ENCODE measurements at regions not wholly inside any gene's neighbourhood (a gene's known extent, or its start where the extent isn't known, plus 50 kb on each side); places are given as distances from the start of the nearest gene placed in this dataset.
"Not testable (repeated sequence)": the region's sequence is repeated elsewhere in the genome, so short reads cannot be mapped to it uniquely, and the experiment has no call there.

- Mint-ChIP-seq H3K27ac (no peak overlapping the region), H3K36me3 (no peaks in the 10 kb centered on the region), H3K27me3 (ENCODE audit: low read depth in 3 of 3) (peaks cover 0 to 5% (median 0%) of the 10 kb centered on the region in 3 donors), H3K4me1 (no peaks in the 10 kb centered on the region), H3K9me3 (peaks cover 0 to 4% (median 0%) of the 10 kb centered on the region in 7 donors), H3K4me3 (no peak overlapping the region)
- Histone ChIP-seq H3K36me3 (replicated peaks in 1 of 2; ENCODE audit: control insufficient read depth in 1 of 2, insufficient read depth in 2 of 2, low read length in 2 of 2) (no peaks in the 10 kb centered on the region), H3K4me3 (replicated peaks in 1 of 3; ENCODE audit: low read depth in 2 of 3, low read length in 3 of 3) (no peak overlapping the region), H3K4me2 (replicated peaks; ENCODE audit: extremely low read depth, low read length, poor library complexity, severe bottlenecking) (no peak overlapping the region), H3K9ac (ENCODE audit: insufficient read depth, low read length, poor library complexity, severe bottlenecking) (no peak overlapping the region), H3K79me2 (ENCODE audit: insufficient read depth, low read length) (no peaks in the 10 kb centered on the region), H2AFZ (ENCODE audit: insufficient read depth, low read depth, low read length, poor library complexity, severe bottlenecking) (no peak overlapping the region), H4K20me1 (ENCODE audit: insufficient read depth, low read length) (no peaks in the 10 kb centered on the region), H3K9me3 (replicated peaks in 1 of 2; ENCODE audit: control insufficient read depth in 1 of 2, insufficient read depth in 1 of 2, low read length in 2 of 2) (no peaks in the 10 kb centered on the region), H3K27ac (ENCODE audit: low read depth in 1 of 2, low read length in 2 of 2) (no peak overlapping the region), H3K27me3 (ENCODE audit: control insufficient read depth in 2 of 2, insufficient read depth in 2 of 2, low read length in 2 of 2) (no peaks in the 10 kb centered on the region), H3K4me1 (ENCODE audit: control insufficient read depth in 1 of 2, insufficient read depth in 2 of 2, low read length in 2 of 2) (no peaks in the 10 kb centered on the region)
- intact Hi-C loops (cut with micrococcal nuclease) = no loop called here
- WGBS (ENCODE audit: insufficient coverage) = 100% methylated on average over 1 of the region's 2 CpGs
- no peak for DNase-seq
- TF ChIP-seq, protein P1, sequence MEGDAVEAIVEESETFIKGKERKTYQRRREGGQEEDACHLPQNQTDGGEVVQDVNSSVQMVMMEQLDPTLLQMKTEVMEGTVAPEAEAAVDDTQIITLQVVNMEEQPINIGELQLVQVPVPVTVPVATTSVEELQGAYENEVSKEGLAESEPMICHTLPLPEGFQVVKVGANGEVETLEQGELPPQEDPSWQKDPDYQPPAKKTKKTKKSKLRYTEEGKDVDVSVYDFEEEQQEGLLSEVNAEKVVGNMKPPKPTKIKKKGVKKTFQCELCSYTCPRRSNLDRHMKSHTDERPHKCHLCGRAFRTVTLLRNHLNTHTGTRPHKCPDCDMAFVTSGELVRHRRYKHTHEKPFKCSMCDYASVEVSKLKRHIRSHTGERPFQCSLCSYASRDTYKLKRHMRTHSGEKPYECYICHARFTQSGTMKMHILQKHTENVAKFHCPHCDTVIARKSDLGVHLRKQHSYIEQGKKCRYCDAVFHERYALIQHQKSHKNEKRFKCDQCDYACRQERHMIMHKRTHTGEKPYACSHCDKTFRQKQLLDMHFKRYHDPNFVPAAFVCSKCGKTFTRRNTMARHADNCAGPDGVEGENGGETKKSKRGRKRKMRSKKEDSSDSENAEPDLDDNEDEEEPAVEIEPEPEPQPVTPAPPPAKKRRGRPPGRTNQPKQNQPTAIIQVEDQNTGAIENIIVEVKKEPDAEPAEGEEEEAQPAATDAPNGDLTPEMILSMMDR (IDR thresholded peaks at IDR 0.05) = no peak
Measured at GRCh38 chr7:49094866-49095265, 170.5 kb downstream of the CDC14C start.

- Mint-ChIP-seq H3K4me1 (no peaks in the 10 kb centered on the region), H3K27me3 (ENCODE audit: low read depth in 3 of 3) (peaks cover 0 to 4% (median 3%) of the 10 kb centered on the region in 3 donors), H3K36me3 (no peaks in the 10 kb centered on the region), H3K27ac (no peak overlapping the region), H3K9me3 (peaks cover 0 to 4% (median 0%) of the 10 kb centered on the region in 7 donors), H3K4me3 (no peak overlapping the region)
- Histone ChIP-seq H3K36me3 (replicated peaks in 1 of 2; ENCODE audit: control insufficient read depth in 1 of 2, insufficient read depth in 2 of 2, low read length in 2 of 2) (no peaks in the 10 kb centered on the region), H3K9ac (ENCODE audit: insufficient read depth, low read length, poor library complexity, severe bottlenecking) (no peak overlapping the region), H2AFZ (ENCODE audit: insufficient read depth, low read depth, low read length, poor library complexity, severe bottlenecking) (no peak overlapping the region), H3K79me2 (ENCODE audit: insufficient read depth, low read length) (no peaks in the 10 kb centered on the region), H4K20me1 (ENCODE audit: insufficient read depth, low read length) (no peaks in the 10 kb centered on the region), H3K4me1 (ENCODE audit: control insufficient read depth in 1 of 2, insufficient read depth in 2 of 2, low read length in 2 of 2) (no peaks in the 10 kb centered on the region), H3K27me3 (ENCODE audit: control insufficient read depth in 2 of 2, insufficient read depth in 2 of 2, low read length in 2 of 2) (no peaks in the 10 kb centered on the region), H3K4me2 (replicated peaks; ENCODE audit: extremely low read depth, low read length, poor library complexity, severe bottlenecking) (no peak overlapping the region), H3K9me3 (replicated peaks in 1 of 2; ENCODE audit: control insufficient read depth in 1 of 2, insufficient read depth in 1 of 2, low read length in 2 of 2) (no peaks in the 10 kb centered on the region), H3K27ac (ENCODE audit: low read depth in 1 of 2, low read length in 2 of 2) (no peak overlapping the region), H3K4me3 (replicated peaks in 1 of 3; ENCODE audit: low read depth in 2 of 3, low read length in 3 of 3) (no peak overlapping the region)
- WGBS (ENCODE audit: insufficient coverage) = 88% methylated on average over 4 of the region's 5 CpGs
- intact Hi-C loops (cut with micrococcal nuclease) = no loop called here
- TF ChIP-seq, protein P1 (IDR thresholded peaks at IDR 0.05) = no peak
- DNase-seq = no peak
Measured at GRCh38 chr7:49099587-49100326, 175.4 kb downstream of the CDC14C start.

- H4K20me1 ChIP-seq (ENCODE audit: insufficient read depth, low read length); H3K27me3 Mint-ChIP-seq (ENCODE audit: low read depth in 3 of 3); H2AFZ ChIP-seq (ENCODE audit: insufficient read depth, low read depth, low read length, poor library complexity, severe bottlenecking); H3K4me1 ChIP-seq (ENCODE audit: control insufficient read depth in 1 of 2, insufficient read depth in 2 of 2, low read length in 2 of 2); H3K9me3 Mint-ChIP-seq; H3K36me3 ChIP-seq (replicated peaks in 1 of 2; ENCODE audit: control insufficient read depth in 1 of 2, insufficient read depth in 2 of 2, low read length in 2 of 2); H3K9ac ChIP-seq (ENCODE audit: insufficient read depth, low read length, poor library complexity, severe bottlenecking); H3K4me3 ChIP-seq (replicated peaks in 1 of 3; ENCODE audit: low read depth in 2 of 3, low read length in 3 of 3); H3K36me3 Mint-ChIP-seq; DNase-seq; H3K79me2 ChIP-seq (ENCODE audit: insufficient read depth, low read length); H3K4me3 Mint-ChIP-seq; H3K27ac Mint-ChIP-seq; H3K27ac ChIP-seq (ENCODE audit: low read depth in 1 of 2, low read length in 2 of 2); H3K4me2 ChIP-seq (replicated peaks; ENCODE audit: extremely low read depth, low read length, poor library complexity, severe bottlenecking); H3K4me1 Mint-ChIP-seq; intact Hi-C loops (cut with micrococcal nuclease); H3K9me3 ChIP-seq (replicated peaks in 1 of 2; ENCODE audit: control insufficient read depth in 1 of 2, insufficient read depth in 1 of 2, low read length in 2 of 2); H3K27me3 ChIP-seq (ENCODE audit: control insufficient read depth in 2 of 2, insufficient read depth in 2 of 2, low read length in 2 of 2): not testable (repeated sequence)
- 51% methylated on average over 4 of the region's 8 CpGs for WGBS (ENCODE audit: insufficient coverage)
Measured at GRCh38 chr7:49100908-49101740, 176.8 kb downstream of the CDC14C start.
